ENCODE measurements at regions not wholly inside any gene's neighbourhood (a gene's known extent, or its start where the extent isn't known, plus 50 kb on each side); places are given as distances from the start of the nearest gene placed in this dataset.

DNA sequence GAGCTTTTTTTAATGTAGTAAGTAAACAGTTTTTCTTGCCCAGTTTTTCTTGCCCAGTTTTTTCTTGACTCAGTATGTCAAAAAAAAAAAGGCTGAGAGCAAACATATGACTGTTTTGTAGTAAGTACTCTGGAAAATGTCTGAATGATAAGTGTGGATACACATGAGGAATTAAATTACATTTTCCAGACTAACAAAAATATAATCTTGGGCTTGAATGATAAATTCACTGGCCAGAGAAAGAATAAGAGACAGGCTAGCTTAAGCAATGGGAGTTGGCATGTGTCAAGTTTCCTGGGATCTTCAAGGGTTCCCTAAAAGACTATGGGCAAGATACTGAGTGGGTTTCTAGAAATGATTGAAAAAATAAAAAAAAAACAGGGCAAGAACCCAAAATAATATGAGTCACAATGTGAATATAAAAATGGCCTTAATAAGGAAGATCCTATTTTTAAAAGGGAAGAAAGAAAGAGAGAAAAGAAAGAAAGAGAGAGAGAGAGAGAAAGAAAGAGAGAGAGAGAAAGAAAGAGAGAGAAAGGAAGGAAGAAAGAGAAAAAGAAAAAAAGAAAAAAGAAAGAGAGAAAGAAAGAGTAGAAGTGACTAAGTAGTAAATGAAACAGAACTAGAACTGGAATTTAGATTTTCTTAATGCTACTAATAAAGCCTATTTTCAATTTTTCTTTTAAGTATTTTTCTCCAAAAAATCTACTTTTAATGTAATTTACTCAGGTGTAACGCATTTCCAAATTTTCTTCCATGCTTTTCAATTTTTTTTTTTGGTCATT is 60.2 kb downstream of the TFPI2 start:
- no peaks in the 10 kb centered on the region for H3K9me3 ChIP-seq (replicated peaks)
- no peaks in the 10 kb centered on the region for H3K36me3 ChIP-seq
- no peak overlapping the region for H3K4me3 ChIP-seq
- no peak overlapping the region for H3K27ac ChIP-seq (replicated peaks)
- DNase-seq = no peak
- TF ChIP-seq, protein P1, sequence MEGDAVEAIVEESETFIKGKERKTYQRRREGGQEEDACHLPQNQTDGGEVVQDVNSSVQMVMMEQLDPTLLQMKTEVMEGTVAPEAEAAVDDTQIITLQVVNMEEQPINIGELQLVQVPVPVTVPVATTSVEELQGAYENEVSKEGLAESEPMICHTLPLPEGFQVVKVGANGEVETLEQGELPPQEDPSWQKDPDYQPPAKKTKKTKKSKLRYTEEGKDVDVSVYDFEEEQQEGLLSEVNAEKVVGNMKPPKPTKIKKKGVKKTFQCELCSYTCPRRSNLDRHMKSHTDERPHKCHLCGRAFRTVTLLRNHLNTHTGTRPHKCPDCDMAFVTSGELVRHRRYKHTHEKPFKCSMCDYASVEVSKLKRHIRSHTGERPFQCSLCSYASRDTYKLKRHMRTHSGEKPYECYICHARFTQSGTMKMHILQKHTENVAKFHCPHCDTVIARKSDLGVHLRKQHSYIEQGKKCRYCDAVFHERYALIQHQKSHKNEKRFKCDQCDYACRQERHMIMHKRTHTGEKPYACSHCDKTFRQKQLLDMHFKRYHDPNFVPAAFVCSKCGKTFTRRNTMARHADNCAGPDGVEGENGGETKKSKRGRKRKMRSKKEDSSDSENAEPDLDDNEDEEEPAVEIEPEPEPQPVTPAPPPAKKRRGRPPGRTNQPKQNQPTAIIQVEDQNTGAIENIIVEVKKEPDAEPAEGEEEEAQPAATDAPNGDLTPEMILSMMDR (IDR thresholded peaks at IDR 0.05; ENCODE audit: borderline replicate concordance) = no peak
- H3K4me1 ChIP-seq = no peaks in the 10 kb centered on the region
- H3K27me3 ChIP-seq (ENCODE audit: low read depth) = no peaks in the 10 kb centered on the region
- intact Hi-C loops (cut with micrococcal nuclease) = no loop called here

DNA sequence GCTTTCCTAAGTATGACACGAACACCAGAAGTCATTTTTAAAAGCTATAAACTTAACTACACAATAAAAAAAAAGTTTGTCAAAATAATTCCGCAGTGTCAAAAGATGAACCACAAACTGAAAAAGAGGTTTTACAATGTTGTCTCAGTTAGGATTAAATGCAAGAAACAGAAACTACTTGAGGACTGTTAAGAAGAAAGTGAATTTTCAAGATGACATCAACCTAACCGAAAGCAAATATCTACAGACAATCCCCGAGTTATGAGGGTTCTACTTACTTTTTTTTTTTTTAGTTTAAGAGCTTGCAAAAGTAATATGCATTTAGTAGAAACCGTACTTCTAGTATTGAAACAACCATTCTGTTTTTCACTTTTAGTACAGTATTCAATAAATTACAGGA is 62.3 kb downstream of the TFPI2 start:
- TF ChIP-seq, protein P1 (IDR thresholded peaks at IDR 0.05; ENCODE audit: borderline replicate concordance) = no peak
- intact Hi-C loops (cut with micrococcal nuclease) = no loop called here
- Histone ChIP-seq H3K4me1 (no peaks in the 10 kb centered on the region), H3K27me3 (ENCODE audit: low read depth) (no peaks in the 10 kb centered on the region), H3K27ac (replicated peaks) (no peak overlapping the region), H3K36me3 (no peaks in the 10 kb centered on the region), H3K9me3 (replicated peaks) (no peaks in the 10 kb centered on the region), H3K4me3 (no peak overlapping the region)
- DNase-seq = no peak

DNA sequence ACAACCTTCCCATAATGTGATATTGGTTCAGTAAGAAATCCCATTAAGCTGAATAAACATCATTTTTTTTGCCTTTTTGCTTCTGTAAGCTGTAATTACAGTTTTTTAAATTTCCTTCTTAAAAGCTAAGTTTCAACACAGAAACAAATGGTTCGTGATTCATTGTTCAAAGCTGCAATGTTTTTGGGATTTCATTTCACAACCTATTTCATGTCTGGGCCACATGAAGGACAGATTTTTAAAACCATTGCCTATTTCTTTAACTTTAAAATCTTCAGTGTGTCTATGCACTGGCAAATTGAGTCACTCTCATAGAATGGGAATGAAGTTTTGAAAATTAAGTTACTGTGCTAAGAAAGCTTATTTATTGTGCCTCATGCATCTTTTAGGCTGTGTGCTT is 66.9 kb downstream of the TFPI2 start:
- no peak overlapping the region for H3K4me3 ChIP-seq
- H3K36me3 ChIP-seq = no peaks in the 10 kb centered on the region
- H3K4me1 ChIP-seq = no peaks in the 10 kb centered on the region
- DNase-seq = no peak
- intact Hi-C loops (cut with micrococcal nuclease) = no loop called here
- H3K27me3 ChIP-seq (ENCODE audit: low read depth) = no peaks in the 10 kb centered on the region
- H3K9me3 ChIP-seq (replicated peaks) = no peaks in the 10 kb centered on the region
- H3K27ac ChIP-seq (replicated peaks) = no peak overlapping the region
- TF ChIP-seq, protein P1 (IDR thresholded peaks at IDR 0.05; ENCODE audit: borderline replicate concordance) = no peak

DNA sequence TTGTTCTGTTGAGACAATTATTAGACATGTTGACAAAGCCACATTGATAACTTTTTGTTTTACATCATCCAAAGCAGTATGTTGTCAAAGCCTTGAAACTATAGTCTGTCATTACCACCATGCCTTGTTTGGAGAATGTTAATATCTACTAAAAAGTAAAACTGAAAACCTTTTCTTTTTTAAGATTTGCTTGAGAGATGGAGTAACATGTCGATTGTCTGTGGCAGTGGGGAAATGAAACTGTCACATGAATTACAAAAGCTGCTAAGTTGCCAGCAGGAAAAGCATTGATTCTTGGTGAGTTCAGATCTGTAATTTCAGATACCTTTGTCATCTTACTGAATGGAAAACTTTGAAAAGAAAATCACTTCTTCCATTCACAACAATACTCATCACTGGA is 69.1 kb downstream of the TFPI2 start:
- TF ChIP-seq, protein P1 (IDR thresholded peaks at IDR 0.05; ENCODE audit: borderline replicate concordance) = no peak
- intact Hi-C loops (cut with micrococcal nuclease) = no loop called here
- Histone ChIP-seq H3K9me3 (replicated peaks) (no peaks in the 10 kb centered on the region), H3K27ac (replicated peaks) (no peak overlapping the region), H3K4me3 (no peak overlapping the region), H3K36me3 (no peaks in the 10 kb centered on the region), H3K27me3 (ENCODE audit: low read depth) (no peaks in the 10 kb centered on the region), H3K4me1 (no peaks in the 10 kb centered on the region)
- no peak for DNase-seq

DNA sequence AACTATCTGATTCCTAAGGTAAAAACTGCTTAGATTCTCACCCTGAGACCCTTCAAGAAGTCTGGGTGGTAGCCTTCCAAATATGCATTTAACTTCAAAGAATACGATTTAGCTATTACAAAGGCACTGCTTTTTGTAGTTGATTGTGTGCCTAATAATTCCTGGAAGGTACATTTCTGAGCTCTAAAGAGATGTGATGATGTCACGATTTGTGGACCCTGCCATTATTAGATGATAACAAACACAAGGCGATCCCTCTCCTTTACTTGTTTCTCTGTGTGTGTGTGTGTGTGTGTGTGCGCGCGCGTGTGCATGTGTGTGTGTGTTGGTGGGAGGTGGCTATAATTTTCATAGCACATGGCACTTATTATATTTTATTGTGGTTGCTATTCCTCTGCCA is 70.9 kb downstream of the TFPI2 start:
- Histone ChIP-seq H3K4me1 (no peaks in the 10 kb centered on the region), H3K4me3 (no peak overlapping the region), H3K27ac (replicated peaks) (no peak overlapping the region), H3K36me3 (no peaks in the 10 kb centered on the region), H3K27me3 (ENCODE audit: low read depth) (no peaks in the 10 kb centered on the region), H3K9me3 (replicated peaks) (no peaks in the 10 kb centered on the region)
- TF ChIP-seq, protein P1 (IDR thresholded peaks at IDR 0.05; ENCODE audit: borderline replicate concordance) = no peak
- no peak for DNase-seq
- intact Hi-C loops (cut with micrococcal nuclease) = no loop called here
